Loucy (cell line): ENCODE measurements at regions not wholly inside any gene's neighbourhood (a gene's known extent, or its start where the extent isn't known, plus 50 kb on each side); places are given as distances from the start of the nearest gene placed in this dataset.

ENCODE experiments used
- CTCF ChIP-seq: fragments of 200-600 bp; sonication (generic); conservative IDR thresholded peaks from 2 replicates; pipeline ENCODE4 v1.5.1; 2014; ENCODE audit warnings: mild to moderate bottlenecking, antibody characterized with exemption, low read length
- EZH2phosphoT487 ChIP-seq: fragments of 200-600 bp; IDR thresholded peaks from 2 replicates; pipeline ENCODE4 v1.6.1; 2018; ENCODE audit warnings: antibody characterized with exemption, mild to moderate bottlenecking, moderate library complexity, borderline replicate concordance

GRCh38 chr3:117527346-117527745 lies 817.8 kb downstream of the TUSC7 start:
- TF ChIP-seq CTCF (no peak), EZH2phosphoT487 (no peak)
